GM23248 (cell line): ENCODE measurements at regions not wholly inside any gene's neighbourhood (a gene's known extent, or its start where the extent isn't known, plus 50 kb on each side); places are given as distances from the start of the nearest gene placed in this dataset.

Source experiments
- EZH2 ChIP-seq: fragments of 200-600 bp; sonication (generic); IDR thresholded peaks from 2 replicates; pipeline ENCODE4 v1.6.1; 2018; ENCODE audit warnings: antibody characterized with exemption, mild to moderate bottlenecking; ENCODE audit not compliant: insufficient read depth, poor library complexity, severe bottlenecking
- EZH2phosphoT487 ChIP-seq: fragments of 200-600 bp; sonication (generic); IDR thresholded peaks from 2 replicates; pipeline ENCODE4 v1.6.1; 2018; ENCODE audit warnings: antibody characterized with exemption, moderate library complexity, mild to moderate bottlenecking, low read depth; ENCODE audit not compliant: insufficient read depth

DNA sequence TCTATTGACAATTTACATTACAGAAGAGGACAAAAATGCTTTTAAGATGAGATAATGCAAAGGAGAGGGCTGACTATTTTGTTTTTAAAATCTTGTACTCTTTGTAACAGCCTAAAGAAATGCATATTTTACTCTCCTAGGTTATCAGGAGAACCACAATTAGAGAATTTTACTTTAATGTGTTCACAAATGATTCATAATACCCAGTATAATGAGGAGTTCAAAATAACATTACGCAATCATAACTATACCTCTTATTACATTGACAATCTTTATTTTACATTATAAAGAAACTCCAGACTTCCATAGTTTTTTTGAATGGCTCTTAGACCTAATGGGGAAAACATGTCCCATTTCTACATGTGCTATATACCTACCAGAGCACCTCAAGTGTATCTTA, 1089.7 kb downstream of the PCDH17 start:
- no peak for TF ChIP-seq EZH2
- TF ChIP-seq EZH2phosphoT487 = no peak
